SH-SY5Y (cell line): ENCODE measurements at regions not wholly inside any gene's neighbourhood (a gene's known extent, or its start where the extent isn't known, plus 50 kb on each side); places are given as distances from the start of the nearest gene placed in this dataset.

ENCODE experiments used
- GATA2 ChIP-seq: IDR thresholded peaks from 2 replicates; pipeline ENCODE4 v1.6.1; 2011; ENCODE audit warnings: mild to moderate bottlenecking, low read depth, low read length
- GATA3 ChIP-seq: IDR thresholded peaks from 2 replicates; pipeline ENCODE4 v1.6.1; 2011; ENCODE audit warnings: low read depth, mild to moderate bottlenecking, low read length, moderate library complexity

GRCh38 chr5:158304607-158305006 lies 445.7 kb upstream of the CLINT1 start:
- TF ChIP-seq GATA2 (no peak), GATA3 (no peak)
